ENCODE measurements at regions not wholly inside any gene's neighbourhood (a gene's known extent, or its start where the extent isn't known, plus 50 kb on each side); places are given as distances from the start of the nearest gene placed in this dataset.
"Not testable (repeated sequence)": the region's sequence is repeated elsewhere in the genome, so short reads cannot be mapped to it uniquely, and the experiment has no call there.

DNA sequence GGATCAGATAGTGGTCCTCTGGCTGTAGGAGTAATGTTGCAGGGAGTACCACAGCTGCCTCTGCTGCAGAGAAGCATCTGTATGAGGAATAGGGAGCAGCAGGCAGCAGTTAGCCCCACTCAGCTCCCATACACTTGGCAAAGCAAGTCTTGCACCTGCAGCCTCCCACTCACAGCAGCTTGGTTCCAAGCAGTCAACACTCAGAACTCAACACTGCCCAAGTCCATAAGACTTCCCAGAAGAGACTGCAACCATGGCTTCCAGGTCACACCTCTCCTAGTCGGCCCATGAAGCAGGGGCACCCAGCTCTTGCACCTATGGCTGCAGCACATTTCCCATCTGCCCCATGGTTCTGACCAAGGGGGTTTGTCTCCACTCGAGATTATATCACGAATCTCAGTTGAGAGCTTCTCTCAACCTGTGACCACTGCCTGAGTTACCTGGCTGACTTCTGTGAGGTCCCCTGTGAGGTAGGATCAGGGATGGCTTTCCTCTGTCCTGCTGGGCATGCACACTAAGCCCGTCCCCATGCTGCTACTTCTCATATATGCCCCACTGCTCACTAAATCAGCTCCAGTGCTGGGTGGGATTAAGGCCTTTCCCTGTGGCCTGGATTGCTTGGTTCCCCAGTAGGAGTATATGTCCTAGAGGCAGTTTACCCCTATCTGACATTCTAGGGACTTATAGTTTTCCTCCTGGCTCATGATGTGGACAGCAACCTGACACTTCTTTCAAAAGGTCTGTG is 562.0 kb upstream of the TPTE start:
- 3% methylated on average over 3 of the region's 4 CpGs for WGBS (ENCODE audit: missing lambda C conversion rate)
- H3K4me2 ChIP-seq; ATAC-seq; H3K4me3 ChIP-seq; FAIRE-seq; POLR2A ChIA-PET; CTCF ChIA-PET; H3K9me3 ChIP-seq; DNase-seq (ENCODE audit: low read depth in 1 of 2, low spot score in 1 of 2); H3K4me1 ChIP-seq; H3K27ac ChIP-seq: not testable (repeated sequence)

DNA sequence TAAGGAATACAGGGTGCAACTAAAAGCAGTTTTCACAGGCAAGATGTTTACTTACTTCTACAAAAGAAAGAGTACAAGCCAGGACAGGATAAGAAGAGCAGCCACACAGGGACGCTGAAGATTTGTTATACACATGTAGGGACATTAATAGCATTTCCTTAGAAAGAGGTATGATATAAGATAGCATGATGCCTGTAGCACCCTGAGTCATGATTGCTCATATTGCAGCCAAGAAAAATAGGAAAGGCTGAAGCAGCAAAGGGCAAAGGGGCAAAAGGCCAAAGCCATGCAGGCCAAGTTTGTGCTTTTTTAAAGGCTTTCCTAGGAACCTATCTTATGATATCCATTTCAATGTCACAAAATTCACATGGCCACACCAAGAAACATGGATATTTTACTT is 552.0 kb upstream of the TPTE start:
- WGBS (ENCODE audit: missing lambda C conversion rate): 0% methylated on average over 1 of the region's 1 CpG
- H3K9me3 ChIP-seq; POLR2A ChIA-PET; H3K27ac ChIP-seq; H3K4me2 ChIP-seq; ATAC-seq; FAIRE-seq; H3K4me1 ChIP-seq; CTCF ChIA-PET; H3K4me3 ChIP-seq; DNase-seq (ENCODE audit: low read depth in 1 of 2, low spot score in 1 of 2): not testable (repeated sequence)

DNA sequence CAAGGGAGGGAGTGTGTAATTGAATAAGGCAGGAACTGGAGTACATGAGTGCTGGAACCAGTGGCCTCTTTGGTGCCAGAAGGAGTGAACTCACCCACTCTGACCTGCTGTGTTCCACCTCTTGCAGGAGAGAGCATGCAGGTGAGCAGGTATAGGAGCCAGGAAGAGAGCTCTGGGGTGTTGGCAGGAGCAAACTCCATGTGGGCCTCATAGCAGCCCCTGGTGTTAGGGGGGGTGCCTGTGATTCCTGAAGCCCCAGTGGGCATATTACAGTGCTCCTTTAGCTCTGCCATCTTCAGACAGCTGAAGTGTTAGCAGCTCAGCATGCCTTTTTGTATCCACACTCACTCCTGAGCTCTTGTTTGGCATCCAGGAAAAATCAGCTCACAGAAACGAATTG is 549.4 kb upstream of the TPTE start:
- H3K27ac ChIP-seq; H3K4me3 ChIP-seq; ATAC-seq; FAIRE-seq; DNase-seq (ENCODE audit: low read depth in 1 of 2, low spot score in 1 of 2); CTCF ChIA-PET; POLR2A ChIA-PET; H3K9me3 ChIP-seq; H3K4me1 ChIP-seq; H3K4me2 ChIP-seq: not testable (repeated sequence)
- WGBS (ENCODE audit: missing lambda C conversion rate): 0% methylated on average over 1 of the region's 1 CpG

DNA sequence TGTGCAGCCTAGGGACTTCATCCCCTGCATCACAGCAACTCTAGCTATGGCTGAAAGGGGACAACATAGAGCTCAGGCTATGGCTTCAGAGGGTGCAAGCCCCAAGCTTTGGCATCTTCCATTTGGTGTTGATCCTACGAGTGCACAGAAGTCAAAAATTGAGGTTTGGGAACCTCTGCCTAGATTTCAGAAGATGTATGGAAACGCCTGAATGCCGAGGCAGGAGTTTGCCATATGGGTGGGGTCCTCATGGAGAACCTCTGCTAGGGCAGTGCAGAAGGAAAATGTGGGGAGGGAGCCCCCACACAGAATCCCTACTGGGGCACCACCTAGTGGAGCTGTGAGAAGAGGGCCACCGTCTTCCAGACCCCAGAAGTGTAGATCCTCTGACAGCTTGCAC is 543.0 kb upstream of the TPTE start:
- H3K4me1 ChIP-seq; H3K27ac ChIP-seq; ATAC-seq; H3K4me3 ChIP-seq; H3K9me3 ChIP-seq; DNase-seq (ENCODE audit: low read depth in 1 of 2, low spot score in 1 of 2); CTCF ChIA-PET; POLR2A ChIA-PET; FAIRE-seq; H3K4me2 ChIP-seq: not testable (repeated sequence)
- 0% methylated on average over 4 of the region's 4 CpGs for WGBS (ENCODE audit: missing lambda C conversion rate)

DNA sequence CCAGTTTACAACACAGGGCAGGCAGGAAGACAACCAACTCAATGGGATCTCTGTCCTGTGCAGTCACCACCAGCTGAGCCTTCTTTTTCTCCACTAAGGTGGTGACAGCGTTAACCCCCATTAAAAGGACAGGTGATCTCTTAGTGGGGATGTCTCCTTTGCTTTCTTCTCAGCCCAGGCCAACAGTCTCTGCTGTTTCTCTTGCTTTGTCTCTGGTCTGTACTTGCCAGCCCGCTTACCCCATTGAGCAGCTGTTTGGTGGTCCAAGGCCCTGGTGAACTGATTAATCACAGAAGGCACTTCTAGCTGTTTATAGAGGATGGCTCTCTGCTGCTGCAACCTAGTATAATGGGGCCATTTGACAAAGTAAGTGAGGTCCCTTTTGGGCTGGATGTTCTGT is 523.9 kb upstream of the TPTE start:
- POLR2A ChIA-PET; DNase-seq (ENCODE audit: low read depth in 1 of 2, low spot score in 1 of 2); CTCF ChIA-PET; H3K27ac ChIP-seq; H3K4me1 ChIP-seq; ATAC-seq; H3K4me3 ChIP-seq; H3K9me3 ChIP-seq; H3K4me2 ChIP-seq; FAIRE-seq: not testable (repeated sequence)
- WGBS (ENCODE audit: missing lambda C conversion rate): 8% methylated on average over 2 of the region's 2 CpGs

DNA sequence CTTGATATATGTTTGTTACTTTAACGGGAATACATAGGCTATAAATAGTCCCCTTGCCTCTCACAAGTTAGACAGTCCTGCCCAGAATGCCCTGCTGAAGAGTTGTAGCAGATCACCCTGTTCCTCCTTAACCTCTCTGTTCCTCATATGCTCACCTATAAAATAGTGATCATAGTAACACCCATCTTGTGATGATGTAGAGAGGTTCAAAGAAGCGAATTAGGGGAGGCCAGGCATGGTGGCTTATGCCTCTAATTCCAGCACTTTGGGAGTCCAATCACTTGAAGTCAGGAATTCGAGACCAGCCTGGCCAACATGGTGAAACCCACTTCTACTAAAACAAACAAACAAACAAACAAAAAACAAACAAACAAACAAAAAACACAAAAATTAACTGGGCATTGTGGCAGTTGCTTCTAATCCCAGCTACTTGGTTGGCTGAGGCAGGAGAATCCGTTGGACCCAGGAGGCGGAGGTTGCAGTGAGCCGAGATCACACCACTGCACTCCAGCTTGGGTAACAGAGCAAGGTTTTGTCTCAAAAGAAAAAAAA is 518.5 kb upstream of the TPTE start:
- FAIRE-seq; CTCF ChIA-PET; H3K9me3 ChIP-seq; ATAC-seq; POLR2A ChIA-PET; H3K4me1 ChIP-seq; H3K4me2 ChIP-seq; H3K27ac ChIP-seq; H3K4me3 ChIP-seq; DNase-seq (ENCODE audit: low read depth in 1 of 2, low spot score in 1 of 2): not testable (repeated sequence)
- 5% methylated on average over 6 of the region's 6 CpGs for WGBS (ENCODE audit: missing lambda C conversion rate)

DNA sequence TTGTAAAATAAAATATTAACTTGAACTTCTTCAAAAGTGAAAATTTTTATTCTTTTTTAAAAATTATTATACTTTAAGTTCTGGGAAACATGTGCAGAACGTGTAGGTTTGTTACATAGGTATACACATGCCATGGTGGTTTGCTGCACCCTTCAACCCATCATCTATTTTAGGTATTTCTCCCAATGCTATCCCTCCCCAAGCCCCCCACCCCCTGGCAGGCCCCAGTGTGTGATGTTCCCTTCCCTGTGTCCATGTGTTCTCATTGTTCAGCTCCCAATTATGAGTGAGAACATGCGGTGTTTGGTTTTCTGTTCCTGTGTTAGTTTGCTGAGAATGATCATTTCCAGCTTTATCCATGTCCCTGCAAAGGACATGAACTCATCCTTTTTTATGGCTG is 515.6 kb upstream of the TPTE start:
- WGBS (ENCODE audit: missing lambda C conversion rate): 32% methylated on average over 2 of the region's 2 CpGs
- CTCF ChIA-PET; POLR2A ChIA-PET; H3K9me3 ChIP-seq; FAIRE-seq; H3K27ac ChIP-seq; H3K4me3 ChIP-seq; ATAC-seq; H3K4me1 ChIP-seq; H3K4me2 ChIP-seq; DNase-seq (ENCODE audit: low read depth in 1 of 2, low spot score in 1 of 2): not testable (repeated sequence)

DNA sequence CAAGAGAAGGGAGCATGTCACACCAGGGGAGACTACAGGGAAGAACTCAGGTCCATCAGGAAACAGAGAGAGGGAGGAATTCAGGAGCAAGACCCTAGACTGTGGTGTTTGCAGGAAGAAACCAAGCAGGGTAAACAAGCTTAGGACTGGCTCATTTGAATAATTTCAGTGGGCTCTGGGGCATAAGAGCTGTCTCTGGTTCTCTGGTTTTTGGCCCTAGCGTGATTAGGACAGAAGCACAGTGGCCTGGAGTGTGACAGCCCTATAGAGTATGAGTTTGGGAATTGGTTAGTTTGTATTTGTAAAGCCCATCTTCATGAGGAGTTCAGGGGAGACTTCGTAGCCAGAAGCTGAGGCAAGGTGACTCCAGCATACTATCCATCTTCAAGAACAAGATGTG is 504.4 kb upstream of the TPTE start:
- H3K9me3 ChIP-seq; POLR2A ChIA-PET; CTCF ChIA-PET; ATAC-seq; DNase-seq (ENCODE audit: low read depth in 1 of 2, low spot score in 1 of 2); H3K4me3 ChIP-seq; H3K4me1 ChIP-seq; FAIRE-seq; H3K27ac ChIP-seq; H3K4me2 ChIP-seq: not testable (repeated sequence)
- WGBS (ENCODE audit: missing lambda C conversion rate): 0% methylated on average over 2 of the region's 2 CpGs

DNA sequence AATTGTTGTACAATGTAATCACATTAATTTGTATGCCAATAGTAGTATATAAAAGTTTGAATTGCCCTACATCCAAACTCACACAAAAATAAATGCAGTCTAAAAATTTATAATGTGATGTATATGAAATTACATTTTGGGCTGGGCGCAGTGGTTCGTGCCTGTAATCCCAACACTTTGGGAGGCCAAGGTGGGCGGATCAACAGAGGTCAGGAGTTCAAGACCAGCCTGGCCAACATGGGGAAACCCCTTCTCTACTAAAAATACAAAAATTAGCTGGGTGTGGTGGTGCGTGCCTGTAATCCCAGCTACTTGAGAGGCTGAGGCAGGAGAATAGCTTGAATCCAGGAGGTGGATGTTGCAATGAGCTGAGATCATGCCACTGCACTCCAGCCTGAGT is 503.6 kb upstream of the TPTE start:
- H3K27ac ChIP-seq; DNase-seq (ENCODE audit: low read depth in 1 of 2, low spot score in 1 of 2); ATAC-seq; CTCF ChIA-PET; H3K9me3 ChIP-seq; FAIRE-seq; H3K4me1 ChIP-seq; H3K4me2 ChIP-seq; H3K4me3 ChIP-seq; POLR2A ChIA-PET: not testable (repeated sequence)
- WGBS (ENCODE audit: missing lambda C conversion rate): 3% methylated on average over 4 of the region's 4 CpGs

DNA sequence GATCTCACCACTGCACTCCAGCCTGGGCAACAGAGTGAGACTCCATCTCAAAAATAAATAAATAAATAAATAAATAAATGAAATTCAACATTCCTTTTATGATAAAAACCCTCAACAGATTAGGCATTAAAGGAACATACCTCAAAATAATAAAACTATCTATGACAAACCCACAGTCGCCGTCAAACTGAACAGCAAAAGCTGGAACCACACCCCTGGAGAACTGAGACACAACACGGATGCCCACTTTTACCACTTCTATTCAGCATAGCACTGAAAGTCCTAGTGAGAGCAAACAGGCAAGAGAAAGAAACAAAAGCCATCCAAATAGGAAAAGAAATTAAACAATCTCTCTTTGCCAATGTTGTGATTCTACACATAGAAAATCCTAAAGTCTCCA is 499.9 kb upstream of the TPTE start:
- 17% methylated on average over 3 of the region's 3 CpGs for WGBS (ENCODE audit: missing lambda C conversion rate)
- H3K4me1 ChIP-seq; ATAC-seq; H3K4me2 ChIP-seq; POLR2A ChIA-PET; H3K27ac ChIP-seq; CTCF ChIA-PET; H3K4me3 ChIP-seq; DNase-seq (ENCODE audit: low read depth in 1 of 2, low spot score in 1 of 2); FAIRE-seq; H3K9me3 ChIP-seq: not testable (repeated sequence)

DNA sequence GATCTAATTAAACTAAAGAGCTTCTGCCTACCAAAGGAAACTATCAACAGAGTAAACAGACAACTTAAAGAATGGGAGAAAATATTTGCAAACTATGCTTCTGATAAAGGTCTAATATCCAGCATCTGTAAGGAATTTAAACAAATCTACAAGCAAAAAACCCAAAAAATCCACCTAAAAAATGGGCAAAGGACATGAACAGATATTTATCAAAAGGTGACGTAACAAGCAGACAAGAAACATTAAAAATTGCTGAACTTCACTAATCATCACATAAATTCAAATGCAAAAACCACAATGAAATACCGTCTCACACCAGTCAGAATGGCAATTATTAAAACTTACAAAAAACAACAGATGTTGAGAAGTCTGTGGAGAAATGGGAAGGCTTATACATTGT is 498.6 kb upstream of the TPTE start:
- POLR2A ChIA-PET; H3K9me3 ChIP-seq; FAIRE-seq; H3K4me3 ChIP-seq; ATAC-seq; H3K4me2 ChIP-seq; DNase-seq (ENCODE audit: low read depth in 1 of 2, low spot score in 1 of 2); H3K4me1 ChIP-seq; H3K27ac ChIP-seq; CTCF ChIA-PET: not testable (repeated sequence)
- 17% methylated on average over 2 of the region's 2 CpGs for whole genome bisulfite sequencing (ENCODE audit: missing lambda C conversion rate)
